ENCODE measurements at regions not wholly inside any gene's neighbourhood (a gene's known extent, or its start where the extent isn't known, plus 50 kb on each side); places are given as distances from the start of the nearest gene placed in this dataset.

- TF ChIP-seq CTCF (IDR thresholded peaks at IDR 0.05; ENCODE audit: low read depth, low read length) = no peak
- no peak for TF ChIP-seq EZH2phosphoT487 (IDR thresholded peaks at IDR 0.05; ENCODE audit: low read depth)
Measured at GRCh38 chr2:12044857-12045256, 298.4 kb downstream of the LPIN1 start.
